Panc1 (cell line): ENCODE measurements at regions not wholly inside any gene's neighbourhood (a gene's known extent, or its start where the extent isn't known, plus 50 kb on each side); places are given as distances from the start of the nearest gene placed in this dataset.
"Not testable (repeated sequence)": the region's sequence is repeated elsewhere in the genome, so short reads cannot be mapped to it uniquely, and the experiment has no call there.

ENCODE experiments used
- ATAC-seq: fragments of 200-7000 bp; cut with Tn5 transposase; 2 replicates; pipeline ENCODE4 v1.9.1; 2020; ENCODE audit warnings: mild to moderate bottlenecking, moderate library complexity
- BruUV-seq: library from RNA; stranded (reverse); fragments of 400-500 nt; replicated peaks from 2 replicates; lab custom pipeline; 2021; lab: Mats Ljungman, UMichigan
- CTCF ChIA-PET: fragments of 300-600 bp; sonication (Branson Sonifier 250); formaldehyde crosslinking; loops from one replicate; lab custom pipeline; 2022; ENCODE audit warnings: antibody characterized with exemption; lab: Charles Lee
- POLR2A ChIA-PET: fragments of 300-600 bp; sonication (Branson Sonifier 250); formaldehyde crosslinking; loops from one replicate; lab custom pipeline; 2022; ENCODE audit warnings: antibody characterized with exemption; lab: Charles Lee
- DNase-seq: peaks from one replicate; pipeline ENCODE4 v3.0.0-alpha.2; 2010; ENCODE audit warnings: low read depth, low spot score
- H3K27ac ChIP-seq: 2 replicates; pipeline ENCODE4 v1.5.1; 2011; ENCODE audit warnings: mild to moderate bottlenecking, low read length, inconsistent platforms
- H3K27me3 ChIP-seq: fragments of 200-500 bp; sonication (Bioruptor generic); 2 replicates; pipeline ENCODE4 v1.6.0; 2014; ENCODE audit warnings: low read length, inconsistent platforms; ENCODE audit not compliant: control insufficient read depth, insufficient read depth
- H3K36me3 ChIP-seq: fragments of 200-500 bp; sonication (Bioruptor generic); 2 replicates; pipeline ENCODE4 v1.5.1; 2014; ENCODE audit warnings: inconsistent platforms, mild to moderate bottlenecking, low read length, moderate library complexity; ENCODE audit not compliant: control insufficient read depth, insufficient read depth
- H3K4me1 ChIP-seq: 2 replicates; pipeline ENCODE4 v1.5.1; 2011; ENCODE audit warnings: inconsistent platforms, mild to moderate bottlenecking, low read length, moderate library complexity; ENCODE audit not compliant: control insufficient read depth, insufficient read depth
- H3K4me3 ChIP-seq, 2 experiments: 2 replicates each; pipeline ENCODE4 v1.5.1; 2011 to 2012; ENCODE audit warnings: low read depth in 2 of 2, low read length in 2 of 2, mild to moderate bottlenecking in 2 of 2, inconsistent platforms in 1 of 2, moderate library complexity in 1 of 2
- H3K9me3 ChIP-seq: fragments of 200-500 bp; sonication (Bioruptor generic); 2 replicates; pipeline ENCODE4 v1.5.1; 2014; ENCODE audit warnings: low read depth, mild to moderate bottlenecking, inconsistent platforms, low read length, moderate library complexity; ENCODE audit not compliant: control insufficient read depth, insufficient read depth
- in situ Hi-C: cut with HindIII; loops from 2 replicates; pipeline ENCODE4 v1.10.0; 2016; ENCODE audit warnings: low sequenced_read_pairs, low pct_unique_long_range_greater_than_20kb
- intact Hi-C: fragments of 100-400 bp; cut with micrococcal nuclease; formaldehyde crosslinking; loops from one replicate; pipeline ENCODE4 v1.10.0; 2022; ENCODE audit not compliant: unreplicated experiment

DNA sequence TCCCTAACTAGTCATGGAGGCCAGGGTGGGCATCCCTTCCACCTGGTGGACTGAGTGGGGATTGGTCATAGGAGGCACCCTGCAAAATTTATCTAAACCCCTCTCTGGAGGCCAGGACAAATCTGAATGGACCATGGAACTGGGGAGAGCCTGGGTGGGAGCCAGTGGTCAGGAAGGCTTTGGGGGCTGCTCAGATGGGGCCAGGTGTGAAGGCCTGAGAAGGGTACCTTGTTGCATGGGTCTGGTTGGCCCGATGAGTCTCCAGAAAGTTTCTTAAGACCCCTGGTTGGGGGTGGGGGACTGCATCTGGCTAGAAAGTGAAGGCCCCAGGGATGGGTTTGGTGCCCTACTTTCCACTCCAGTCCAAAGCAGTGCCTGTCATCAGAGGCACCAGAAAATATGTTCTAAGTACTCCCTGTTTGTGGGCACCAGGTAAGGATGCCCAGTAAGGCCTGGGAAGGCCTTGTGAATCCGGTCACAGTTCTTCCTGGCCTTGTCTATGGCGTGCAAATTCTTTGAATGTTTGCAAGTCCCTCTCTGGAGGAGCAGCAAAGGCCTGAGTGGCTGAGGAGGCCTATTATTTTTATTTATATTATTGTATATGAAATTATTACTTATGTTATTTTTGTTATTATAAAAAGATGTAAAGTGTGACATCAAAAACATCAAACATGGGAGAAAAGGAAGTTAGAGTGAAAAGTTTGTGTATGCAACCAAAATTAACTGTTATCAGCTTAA lies 1729.0 kb downstream of the SPATA31A7 start:
- CTCF ChIA-PET, H3K4me1 ChIP-seq, intact Hi-C loops, BruUV-seq, H3K27ac ChIP-seq, ATAC-seq, H3K9me3 ChIP-seq, DNase-seq, in situ Hi-C loops, H3K27me3 ChIP-seq, POLR2A ChIA-PET, H3K4me3 ChIP-seq, H3K36me3 ChIP-seq: not testable (repeated sequence)

DNA sequence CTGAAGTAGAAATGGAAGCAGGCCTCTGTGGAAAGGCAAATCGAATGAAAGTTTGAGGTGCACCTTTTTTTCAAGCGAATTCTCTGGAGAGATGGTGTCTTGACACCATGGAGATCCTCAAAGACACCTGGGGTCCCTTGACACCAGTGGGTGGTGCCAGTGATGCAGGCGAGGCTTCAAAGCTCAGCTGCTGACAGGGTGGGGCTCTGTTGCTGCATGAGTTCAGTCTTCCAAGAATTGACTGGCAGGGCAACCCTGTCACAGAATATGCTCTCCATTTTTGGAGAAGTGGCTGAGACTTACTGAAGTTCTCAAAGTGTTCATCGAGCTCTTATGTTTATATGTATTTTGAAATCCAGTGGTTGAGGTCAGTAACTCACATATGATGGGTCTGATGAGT lies 1741.6 kb downstream of the SPATA31A7 start:
- intact Hi-C loops, H3K36me3 ChIP-seq, DNase-seq, POLR2A ChIA-PET, CTCF ChIA-PET, H3K4me1 ChIP-seq, H3K27me3 ChIP-seq, H3K27ac ChIP-seq, BruUV-seq, ATAC-seq, H3K9me3 ChIP-seq, H3K4me3 ChIP-seq, in situ Hi-C loops: not testable (repeated sequence)

DNA sequence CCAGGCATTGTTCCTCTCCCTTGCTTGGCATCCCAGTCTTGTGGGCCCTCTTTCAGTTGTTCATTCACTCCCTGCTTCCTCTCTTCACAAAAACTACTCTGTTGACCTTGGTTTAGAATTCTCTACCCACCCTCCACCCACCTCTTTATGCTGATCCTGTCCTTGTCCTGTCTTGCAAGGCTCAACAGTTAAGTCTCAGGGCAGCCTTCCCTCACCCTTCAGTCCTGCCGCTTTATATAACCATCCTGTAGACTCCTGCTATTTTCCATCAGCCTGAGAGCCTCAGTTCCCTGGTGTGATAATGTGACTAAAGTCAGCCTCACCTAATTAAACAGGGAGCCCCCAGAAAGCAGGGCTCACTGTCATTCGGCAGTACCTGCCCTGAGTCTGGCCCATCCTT lies 1763.0 kb downstream of the SPATA31A7 start:
- intact Hi-C loops, result not testable (repeated sequence)

More for the DNA sequence above, 1763.0 kb downstream of the SPATA31A7 start:
- CTCF ChIA-PET, in situ Hi-C loops, H3K27me3 ChIP-seq, POLR2A ChIA-PET, H3K27ac ChIP-seq, DNase-seq, H3K4me3 ChIP-seq, H3K4me1 ChIP-seq, H3K9me3 ChIP-seq, BruUV-seq, H3K36me3 ChIP-seq, ATAC-seq: not testable (repeated sequence)
